SK-N-SH treated with all-trans-retinoic acid at 6 μM for 48 hours (cell line): ENCODE measurements at regions not wholly inside any gene's neighbourhood (a gene's known extent, or its start where the extent isn't known, plus 50 kb on each side); places are given as distances from the start of the nearest gene placed in this dataset.

Experiments
- ATAC-seq: fragments of 200-7000 bp; cut with Tn5 transposase; 3 replicates; pipeline ENCODE4 v1.9.1; 2020; ENCODE audit warnings: mild to moderate bottlenecking, moderate library complexity
- BACH2 ChIP-seq: fragments of 250-450 bp; sonication (Bioruptor Pico); IDR thresholded peaks from 2 replicates; pipeline ENCODE4 v1.9.0; 2021; ENCODE audit warnings: mild to moderate bottlenecking, borderline replicate concordance
- CREB5 ChIP-seq: fragments of 250-450 bp; sonication (Bioruptor Pico); IDR thresholded peaks from 2 replicates; pipeline ENCODE4 v1.5.1; 2020; ENCODE audit warnings: low read depth, mild to moderate bottlenecking, moderate library complexity
- CSDC2 ChIP-seq: fragments of 250-450 bp; sonication (Bioruptor Pico); IDR thresholded peaks from 2 replicates; pipeline ENCODE4 v1.5.0; 2020; ENCODE audit warnings: mild to moderate bottlenecking, moderate library complexity
- ESRRG ChIP-seq: fragments of 250-450 bp; sonication (Bioruptor Pico); IDR thresholded peaks from 2 replicates; pipeline ENCODE4 v1.6.1; 2021; ENCODE audit warnings: mild to moderate bottlenecking
- GLIS3 ChIP-seq: fragments of 250-450 bp; sonication (Bioruptor Pico); IDR thresholded peaks from 2 replicates; pipeline ENCODE4 v1.5.0; 2020; ENCODE audit warnings: mild to moderate bottlenecking, moderate library complexity
- ISL1 ChIP-seq: fragments of 250-450 bp; sonication (Bioruptor Pico); IDR thresholded peaks from 2 replicates; pipeline ENCODE4 v2.1.2; 2022; ENCODE audit warnings: mild to moderate bottlenecking, moderate library complexity
- OSR1 ChIP-seq: fragments of 250-450 bp; sonication (Bioruptor Pico); IDR thresholded peaks from 2 replicates; pipeline ENCODE4 v1.8.0; 2022; ENCODE audit warnings: moderate library complexity, mild to moderate bottlenecking, inconsistent platforms
- PATZ1 ChIP-seq: fragments of 250-450 bp; sonication (Bioruptor Pico); IDR thresholded peaks from 2 replicates; pipeline ENCODE4 v1.8.0; 2020; ENCODE audit warnings: mild to moderate bottlenecking, moderate library complexity, borderline replicate concordance
- POU6F1 ChIP-seq: fragments of 250-450 bp; sonication (Bioruptor Pico); IDR thresholded peaks from 2 replicates; pipeline ENCODE4 v1.8.0; 2021; ENCODE audit warnings: low read depth, mild to moderate bottlenecking, moderate library complexity, borderline replicate concordance
- PPARA ChIP-seq: fragments of 250-450 bp; sonication (Bioruptor Pico); IDR thresholded peaks from 2 replicates; pipeline ENCODE4 v1.5.0; 2020; ENCODE audit warnings: mild to moderate bottlenecking, borderline replicate concordance
- TCF4 ChIP-seq: fragments of 250-450 bp; sonication (Bioruptor Pico); IDR thresholded peaks from 2 replicates; pipeline ENCODE4 v1.8.0; 2021; ENCODE audit warnings: mild to moderate bottlenecking, moderate library complexity, borderline replicate concordance
- TSHZ2 ChIP-seq: fragments of 250-450 bp; sonication (Bioruptor Pico); IDR thresholded peaks from 2 replicates; pipeline ENCODE4 v1.5.0; 2020; ENCODE audit warnings: mild to moderate bottlenecking, moderate library complexity
- ZFP3 ChIP-seq: fragments of 250-450 bp; sonication (Bioruptor Pico); IDR thresholded peaks from 2 replicates; pipeline ENCODE4 v1.5.0; 2020; ENCODE audit warnings: mild to moderate bottlenecking, moderate library complexity
- ZFP30 ChIP-seq: fragments of 450-650 bp; formaldehyde crosslinking; IDR thresholded peaks from 2 replicates; pipeline ENCODE4 v1.5.0; 2022; ENCODE audit warnings: mild to moderate bottlenecking, moderate library complexity
- ZNF565 ChIP-seq: fragments of 450-650 bp; formaldehyde crosslinking; conservative IDR thresholded peaks from 2 replicates; pipeline ENCODE4 v1.5.0; 2020; ENCODE audit warnings: low read depth, mild to moderate bottlenecking, moderate library complexity
- ZNF8 ChIP-seq: fragments of 450-650 bp; formaldehyde crosslinking; IDR thresholded peaks from 2 replicates; pipeline ENCODE4 v1.5.0; 2020; ENCODE audit warnings: mild to moderate bottlenecking, moderate library complexity

- TF ChIP-seq TSHZ2 (CRISPR knock-in tag) (no peak), OSR1 (no peak), ZNF565 (CRISPR knock-in tag) (no peak), ESRRG (CRISPR knock-in tag) (no peak), TCF4 (no peak), POU6F1 (CRISPR knock-in tag) (no peak), ZFP3 (CRISPR knock-in tag) (no peak), ISL1 (CRISPR knock-in tag) (no peak), GLIS3 (no peak), ZFP30 (no peak)
Measured at GRCh38 chr20:58044931-58045555, 183.4 kb downstream of the ANKRD60 start (continued).

- TF ChIP-seq BACH2: no peak
- TF ChIP-seq GLIS3: no peak
- no peak for TF ChIP-seq CREB5 (CRISPR knock-in tag)
- TF ChIP-seq POU6F1 (CRISPR knock-in tag): no peak
- no peak for TF ChIP-seq TSHZ2 (CRISPR knock-in tag)
- TF ChIP-seq PPARA (CRISPR knock-in tag): no peak
- no peak for TF ChIP-seq PATZ1
- no peak for TF ChIP-seq ZFP30
- TF ChIP-seq ESRRG (CRISPR knock-in tag): no peak
- no peak for TF ChIP-seq ZNF8 (CRISPR knock-in tag)
- no peak for TF ChIP-seq OSR1
- no peak for TF ChIP-seq TCF4
- TF ChIP-seq CSDC2: no peak
- ATAC-seq: no peak
Measured at GRCh38 chr20:58044286-58044685, 184.2 kb downstream of the ANKRD60 start.
